ENCODE measurements at regions not wholly inside any gene's neighbourhood (a gene's known extent, or its start where the extent isn't known, plus 50 kb on each side); places are given as distances from the start of the nearest gene placed in this dataset.

GRCh38 chr2:238689331-238689730 lies 158.6 kb upstream of the TWIST2 start:
- TF ChIP-seq CTCF (IDR thresholded peaks at IDR 0.05; ENCODE audit: low read depth, low read length, missing control alignments) = no peak
- DNase-seq (ENCODE audit: extremely low read depth, low read depth) = no peak
- no peak overlapping the region for H3K4me3 ChIP-seq (replicated peaks; ENCODE audit: low read depth, low read length)

DNA sequence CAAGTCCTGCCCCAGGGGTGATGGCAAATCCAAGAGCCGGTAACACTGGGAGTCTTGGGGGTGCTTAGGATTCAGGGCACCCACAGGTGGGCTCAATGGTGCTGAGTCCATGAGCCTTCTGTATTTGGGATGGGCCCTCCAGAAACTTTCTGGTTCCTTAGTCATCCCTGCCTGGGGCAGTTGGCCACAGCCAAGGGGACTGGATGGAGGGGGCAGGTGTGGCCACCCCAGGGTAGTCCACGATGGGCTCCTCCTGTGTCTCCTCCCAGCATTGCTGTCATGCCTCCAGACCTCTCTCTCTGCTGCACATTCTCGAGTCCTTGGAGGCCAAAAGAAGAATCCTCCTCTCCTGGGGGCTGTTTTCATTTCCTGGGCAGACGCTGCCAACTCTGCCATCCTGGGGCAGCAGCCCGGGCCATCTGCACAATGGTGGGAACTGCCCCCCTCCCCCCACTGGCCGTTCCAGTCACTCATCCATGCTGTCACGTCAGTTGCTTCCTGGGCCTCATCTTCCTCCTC lies 158.0 kb upstream of the TWIST2 start:
- DNase-seq (ENCODE audit: extremely low read depth, low read depth) = no peak
- no peak for TF ChIP-seq CTCF (IDR thresholded peaks at IDR 0.05; ENCODE audit: low read depth, low read length, missing control alignments)
- no peak overlapping the region for H3K4me3 ChIP-seq (replicated peaks; ENCODE audit: low read depth, low read length)

DNA sequence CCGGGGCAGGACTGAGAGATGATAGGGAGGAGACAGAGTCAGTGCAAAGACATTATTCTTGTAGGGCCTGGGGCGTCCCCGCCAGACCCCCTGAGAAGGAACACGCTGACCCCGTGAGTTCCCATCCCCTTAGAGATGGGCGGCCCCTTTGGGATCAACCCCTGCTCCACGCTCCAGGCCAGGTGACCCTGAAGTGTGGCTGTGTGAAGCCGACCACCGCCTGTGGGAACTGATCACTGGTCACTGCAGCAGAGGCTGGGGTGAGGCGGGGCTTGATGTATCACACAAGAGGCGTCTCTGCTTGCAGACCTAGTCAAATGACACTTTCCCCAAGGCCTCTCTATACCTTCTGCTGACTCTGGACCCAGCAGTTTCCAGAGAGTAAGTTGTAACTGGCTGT lies 157.4 kb upstream of the TWIST2 start:
- DNase-seq (ENCODE audit: extremely low read depth, low read depth) = no peak
- TF ChIP-seq CTCF (IDR thresholded peaks at IDR 0.05; ENCODE audit: low read depth, low read length, missing control alignments) = no peak
- H3K4me3 ChIP-seq (replicated peaks; ENCODE audit: low read depth, low read length) = no peak overlapping the region

DNA sequence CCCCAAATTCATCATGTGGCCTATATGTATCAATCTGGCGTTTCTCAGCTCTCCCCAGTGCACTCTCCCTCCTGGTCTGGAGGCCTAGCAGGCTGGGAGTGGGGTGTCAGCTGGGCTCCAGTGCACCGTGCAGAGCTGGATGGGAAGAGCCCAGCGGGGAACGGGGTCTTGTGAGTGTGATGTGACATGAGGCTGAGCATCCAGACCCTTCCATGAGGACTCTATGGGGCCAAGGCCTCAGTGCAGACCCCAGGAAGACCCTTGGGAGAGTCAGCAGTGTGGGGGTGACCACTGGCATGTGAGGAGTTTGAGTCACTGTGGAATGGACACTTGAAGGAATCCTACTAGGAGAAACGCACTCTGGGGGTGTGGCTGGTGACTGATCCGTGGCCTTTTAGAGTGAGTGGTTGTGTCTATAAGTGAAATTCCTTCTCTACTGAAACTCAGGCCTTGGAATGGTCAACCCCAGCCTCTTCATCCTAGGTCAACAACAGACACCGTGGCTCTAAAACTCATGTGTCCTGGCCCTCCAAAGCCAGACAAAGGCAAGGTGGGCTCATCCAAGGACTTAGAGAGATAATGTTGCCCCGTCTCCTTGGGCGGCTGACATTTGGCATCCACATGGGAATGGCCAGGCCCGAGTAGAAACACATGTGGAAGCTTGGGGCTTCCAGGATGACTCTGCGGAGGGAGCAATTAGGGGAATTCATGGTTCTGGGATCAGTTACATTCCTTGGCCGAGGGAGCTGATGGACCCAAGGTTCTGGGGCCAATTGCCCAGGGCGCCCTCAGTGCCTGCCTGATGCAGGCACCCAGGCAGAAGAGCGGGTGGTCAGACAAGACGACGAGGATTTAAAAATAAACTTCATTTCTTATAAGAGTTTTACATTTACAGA lies 156.0 kb upstream of the TWIST2 start:
- DNase-seq (ENCODE audit: extremely low read depth, low read depth) = peak; percentile 65
- TF ChIP-seq CTCF (IDR thresholded peaks at IDR 0.05; ENCODE audit: low read depth, low read length, missing control alignments) = no peak
- H3K4me3 ChIP-seq (replicated peaks; ENCODE audit: low read depth, low read length) = no peak overlapping the region

GRCh38 chr2:238692562-238692961 lies 155.3 kb upstream of the TWIST2 start:
- no peak overlapping the region for H3K4me3 ChIP-seq (replicated peaks; ENCODE audit: low read depth, low read length)
- TF ChIP-seq CTCF (IDR thresholded peaks at IDR 0.05; ENCODE audit: low read depth, low read length, missing control alignments) = no peak
- DNase-seq (ENCODE audit: extremely low read depth, low read depth) = no peak

DNA sequence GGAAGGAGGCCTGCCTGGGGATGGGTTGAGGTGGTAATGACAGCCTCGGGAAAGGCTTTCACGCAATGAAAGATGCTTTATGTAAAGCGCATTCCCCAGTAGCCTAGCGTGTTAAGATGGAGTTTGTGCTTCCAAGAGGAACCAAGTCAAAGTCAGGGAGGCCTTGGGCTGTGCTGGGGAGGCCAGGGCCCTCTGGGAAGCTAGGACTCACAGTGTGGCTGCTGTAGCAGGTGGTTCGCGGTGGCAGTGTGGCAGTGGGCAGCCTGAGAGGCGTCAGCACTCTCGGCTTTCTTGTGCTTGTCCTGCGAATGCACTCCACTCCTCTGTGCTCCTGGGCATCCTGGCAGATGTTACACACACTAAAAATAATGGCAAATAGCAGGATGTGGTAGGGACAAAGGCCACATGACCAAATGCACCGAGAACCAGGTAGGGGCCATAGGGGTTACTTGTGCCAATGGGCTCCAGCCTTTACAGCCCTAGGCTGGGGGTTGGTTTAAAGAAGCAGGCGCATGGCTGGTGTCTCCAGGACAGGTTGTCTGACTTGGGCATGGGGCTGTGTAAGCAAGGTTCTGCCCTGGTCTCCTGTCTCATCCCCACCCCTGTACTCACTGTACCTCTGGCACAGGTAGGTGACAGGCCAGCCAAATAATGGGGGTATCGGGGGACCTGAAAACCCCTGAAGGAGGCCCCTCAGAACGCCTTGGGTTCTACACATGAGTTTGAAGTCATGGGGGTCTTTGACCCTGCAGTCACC lies 154.4 kb upstream of the TWIST2 start:
- TF ChIP-seq CTCF (IDR thresholded peaks at IDR 0.05; ENCODE audit: low read depth, low read length, missing control alignments) = no peak
- H3K4me3 ChIP-seq (replicated peaks; ENCODE audit: low read depth, low read length) = no peak overlapping the region
- no peak for DNase-seq (ENCODE audit: extremely low read depth, low read depth)

Measured in HFF-Myc (cell line).